ENCODE measurements at regions not wholly inside any gene's neighbourhood (a gene's known extent, or its start where the extent isn't known, plus 50 kb on each side); places are given as distances from the start of the nearest gene placed in this dataset.

DNA sequence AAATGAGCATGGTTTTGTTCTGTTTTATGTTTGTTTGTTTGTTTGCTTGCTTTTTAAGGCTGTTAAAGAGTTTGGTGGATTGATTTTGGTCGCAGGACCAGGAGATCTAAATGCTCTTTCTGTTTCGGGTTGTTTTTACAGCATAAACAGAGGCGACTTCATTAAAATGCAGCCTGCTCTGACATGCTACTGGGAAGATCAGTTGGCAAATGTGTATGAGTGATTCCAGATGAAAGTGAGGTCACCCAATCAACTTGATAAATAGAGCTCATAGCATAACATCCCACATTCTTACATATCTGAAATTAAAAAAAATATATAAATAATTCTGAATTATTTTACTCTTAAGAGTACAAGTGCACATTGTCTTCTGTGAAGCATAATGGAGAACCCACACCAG lies 947.7 kb downstream of the GALC start:
- TF ChIP-seq, protein P1, sequence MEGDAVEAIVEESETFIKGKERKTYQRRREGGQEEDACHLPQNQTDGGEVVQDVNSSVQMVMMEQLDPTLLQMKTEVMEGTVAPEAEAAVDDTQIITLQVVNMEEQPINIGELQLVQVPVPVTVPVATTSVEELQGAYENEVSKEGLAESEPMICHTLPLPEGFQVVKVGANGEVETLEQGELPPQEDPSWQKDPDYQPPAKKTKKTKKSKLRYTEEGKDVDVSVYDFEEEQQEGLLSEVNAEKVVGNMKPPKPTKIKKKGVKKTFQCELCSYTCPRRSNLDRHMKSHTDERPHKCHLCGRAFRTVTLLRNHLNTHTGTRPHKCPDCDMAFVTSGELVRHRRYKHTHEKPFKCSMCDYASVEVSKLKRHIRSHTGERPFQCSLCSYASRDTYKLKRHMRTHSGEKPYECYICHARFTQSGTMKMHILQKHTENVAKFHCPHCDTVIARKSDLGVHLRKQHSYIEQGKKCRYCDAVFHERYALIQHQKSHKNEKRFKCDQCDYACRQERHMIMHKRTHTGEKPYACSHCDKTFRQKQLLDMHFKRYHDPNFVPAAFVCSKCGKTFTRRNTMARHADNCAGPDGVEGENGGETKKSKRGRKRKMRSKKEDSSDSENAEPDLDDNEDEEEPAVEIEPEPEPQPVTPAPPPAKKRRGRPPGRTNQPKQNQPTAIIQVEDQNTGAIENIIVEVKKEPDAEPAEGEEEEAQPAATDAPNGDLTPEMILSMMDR (IDR thresholded peaks at IDR 0.05) = no peak
- TF ChIP-seq POLR2A (IDR thresholded peaks at IDR 0.05) = no peak

Data from adrenal gland (tissue), 5 donors.